ENCODE measurements at regions not wholly inside any gene's neighbourhood (a gene's known extent, or its start where the extent isn't known, plus 50 kb on each side); places are given as distances from the start of the nearest gene placed in this dataset.

GRCh38 chr20:30499123-30499522 lies 758.3 kb upstream of the DEFB115 start:
- TF ChIP-seq CTCF (IDR thresholded peaks at IDR 0.05; ENCODE audit: low read depth, low read length, missing input control): no peak
- TF ChIP-seq TAF1 (conservative IDR thresholded peaks at IDR 0.05): no peak
- TF ChIP-seq REST (IDR thresholded peaks at IDR 0.05): no peak

Data from liver (tissue), 3 donors.